K562 (cell line): ENCODE measurements at regions not wholly inside any gene's neighbourhood (a gene's known extent, or its start where the extent isn't known, plus 50 kb on each side); places are given as distances from the start of the nearest gene placed in this dataset.

ENCODE experiments used
- ATAC-seq: fragments of 200-7000 bp; cut with Tn5 transposase; 3 replicates; pipeline ENCODE4 v1.9.1; 2020; ENCODE audit warnings: moderate library complexity
- BruUV-seq: library from RNA; stranded (reverse); fragments of 400-500 nt; replicated peaks from 2 replicates; lab custom pipeline; 2021; lab: Mats Ljungman, UMichigan
- CTCF ChIA-PET: fragments of 300-600 bp; formaldehyde crosslinking; extraction: SDS; loops from one replicate; lab custom pipeline; 2021; ENCODE audit warnings: low intra/inter-chr PET ratio; lab: Yijun Ruan, JAX
- POLR2A ChIA-PET: fragments of 300-600, 350-650 bp; sonication (Branson Sonifier 250); formaldehyde crosslinking; extraction: SDS; loops from one replicate; lab custom pipeline; 2021; ENCODE audit warnings: antibody characterized with exemption, inconsistent platforms; lab: Yijun Ruan, JAX
- DNase-seq, 4 experiments: peaks; one replicate each; pipeline versions ENCODE4 v3.0.0 to v3.0.0-alpha.2; 2011 to 2018; ENCODE audit warnings: low spot score in 3 of 4, mixed read lengths in 3 of 4; ENCODE audit errors: extremely low read depth in 1 of 4
- FAIRE-seq: peaks from 2 replicates; lab custom pipeline; 2011; peaks lifted over from hg19 to GRCh38; lab: Jason Lieb, UNC
- H2AFZ ChIP-seq: 2 replicates; pipeline ENCODE4 v1.6.0; 2011; ENCODE audit warnings: low read depth, low read length, control low read depth, inconsistent platforms
- H3K27ac ChIP-seq: fragments of 200-600 bp; 3 replicates; pipeline ENCODE4 v1.8.0; 2011; ENCODE audit warnings: low read depth, mild to moderate bottlenecking, control low read depth, inconsistent platforms, low read length, moderate library complexity, mixed read lengths; ENCODE audit errors: extremely low read depth
- H3K27me3 ChIP-seq, 2 experiments: fragments of 300-600 bp in 1 of 2; 2 replicates in 1 of 2; 3 replicates in 1 of 2; pipeline versions ENCODE4 v1.6.0 to v1.8.0; 2011; ENCODE audit warnings: inconsistent platforms in 2 of 2, low read length in 2 of 2, mild to moderate bottlenecking in 1 of 2, mixed read lengths in 1 of 2, moderate library complexity in 1 of 2; ENCODE audit not compliant: control insufficient read depth in 2 of 2, insufficient read depth in 2 of 2
- H3K36me3 ChIP-seq: fragments of 300-600 bp; 3 replicates; pipeline ENCODE4 v1.8.0; 2011; ENCODE audit warnings: mild to moderate bottlenecking, low read length, inconsistent platforms; ENCODE audit not compliant: control insufficient read depth, insufficient read depth
- H3K4me1 ChIP-seq, 2 experiments: fragments of 200-600 bp in 1 of 2; replicated peaks in 1 of 2; 2 replicates in 1 of 2; 3 replicates in 1 of 2; pipeline versions ENCODE4 v1.5.1 to v1.8.0; 2011; ENCODE audit warnings: inconsistent platforms in 2 of 2, low read length in 2 of 2, mild to moderate bottlenecking in 1 of 2, mixed read lengths in 1 of 2, moderate library complexity in 1 of 2; ENCODE audit not compliant: control insufficient read depth in 2 of 2, insufficient read depth in 2 of 2
- H3K4me2 ChIP-seq: 2 replicates; pipeline ENCODE4 v1.6.1; 2011; ENCODE audit warnings: low read length, control low read depth, inconsistent platforms, mixed read lengths; ENCODE audit not compliant: insufficient read depth
- H3K4me3 ChIP-seq: fragments of 200-600 bp; sonication (generic), shearing (Covaris generic); 2 replicates; pipeline ENCODE4 v1.5.1; 2016; ENCODE audit warnings: control low read depth, inconsistent platforms
- H3K79me2 ChIP-seq: fragments of 200-600 bp; 3 replicates; pipeline ENCODE4 v1.8.0; 2011; ENCODE audit warnings: low read length, inconsistent platforms; ENCODE audit not compliant: control insufficient read depth, insufficient read depth
- H3K9ac ChIP-seq, 2 experiments: 2 replicates each; pipeline versions ENCODE4 v1.6.0 to v1.6.1; 2011; ENCODE audit warnings: low read depth in 2 of 2, low read length in 2 of 2, control low read depth in 1 of 2, inconsistent platforms in 1 of 2, mild to moderate bottlenecking in 1 of 2, mixed read lengths in 1 of 2; ENCODE audit not compliant: insufficient read depth in 1 of 2
- H3K9me1 ChIP-seq: one replicate; pipeline ENCODE4 v1.6.0; 2011; ENCODE audit warnings: inconsistent platforms, mild to moderate bottlenecking, low read length, moderate library complexity; ENCODE audit not compliant: control insufficient read depth, insufficient read depth
- H3K9me3 ChIP-seq: replicated peaks from 2 replicates; pipeline ENCODE4 v1.5.1; 2011; ENCODE audit warnings: low read depth, low read length, inconsistent platforms; ENCODE audit not compliant: control insufficient read depth, insufficient read depth
- H4K20me1 ChIP-seq: replicated peaks from 2 replicates; pipeline ENCODE4 v1.6.1; 2011; ENCODE audit warnings: low read length, inconsistent platforms, mixed read lengths; ENCODE audit not compliant: control insufficient read depth, insufficient read depth
- ARNT ChIP-seq, 2 experiments: fragments of 450-650 bp; IDR thresholded peaks; 2 replicates each; pipeline ENCODE4 v1.6.1; 2016; ENCODE audit warnings: mild to moderate bottlenecking in 1 of 2
- ESRRB ChIP-seq: fragments of 250-450 bp; sonication (Bioruptor Pico); IDR thresholded peaks from 2 replicates; pipeline ENCODE4 v1.5.0; 2020; ENCODE audit warnings: mild to moderate bottlenecking, moderate library complexity, borderline replicate concordance
- KDM2B ChIP-seq: fragments of 250-450 bp; sonication (Bioruptor Pico); IDR thresholded peaks from 2 replicates; pipeline ENCODE4 v1.8.0; 2021; ENCODE audit warnings: mild to moderate bottlenecking, moderate library complexity
- MTF1 ChIP-seq: fragments of 250-450 bp; sonication (Bioruptor Pico); IDR thresholded peaks from 2 replicates; pipeline ENCODE4 v1.9.0; 2021; ENCODE audit warnings: moderate library complexity, mild to moderate bottlenecking, inconsistent platforms, borderline replicate concordance
- NFIX ChIP-seq: fragments of 250-450 bp; sonication (Bioruptor Pico); IDR thresholded peaks from 2 replicates; pipeline ENCODE4 v1.4.0; 2020; ENCODE audit warnings: low read depth, mild to moderate bottlenecking, moderate library complexity
- OTX1 ChIP-seq: fragments of 450-650 bp; formaldehyde crosslinking; IDR thresholded peaks from 2 replicates; pipeline ENCODE4 v1.4.0; 2022; ENCODE audit warnings: mild to moderate bottlenecking
- RBM34 ChIP-seq: fragments of 200-400 bp; formaldehyde crosslinking; IDR thresholded peaks from 2 replicates; pipeline ENCODE4 v1.6.1; 2018; ENCODE audit warnings: low read length, borderline replicate concordance; ENCODE audit not compliant: insufficient read depth
- RBM39 ChIP-seq: fragments of 200-400 bp; formaldehyde crosslinking; optimal IDR thresholded peaks from 2 replicates; pipeline ENCODE3; 2018; ENCODE audit warnings: low read depth, low read length
- SMARCA4 ChIP-seq: fragments of 450-650 bp; IDR thresholded peaks from 2 replicates; pipeline ENCODE4 v1.6.1; 2016
- SRSF7 ChIP-seq: fragments of 200-400 bp; formaldehyde crosslinking; optimal IDR thresholded peaks from 2 replicates; pipeline ENCODE3; 2017; ENCODE audit warnings: mild to moderate bottlenecking, low read depth, low read length
- TAF15 ChIP-seq: fragments of 200-400 bp; formaldehyde crosslinking; IDR thresholded peaks from 2 replicates; pipeline ENCODE4 v1.6.1; 2017; ENCODE audit warnings: mild to moderate bottlenecking, low read depth, low read length, moderate library complexity
- TSC22D4 ChIP-seq: fragments of 450-650 bp; IDR thresholded peaks from 2 replicates; pipeline ENCODE4 v1.6.1; 2016; ENCODE audit warnings: missing genetic modification characterization, missing biosample characterization, control low read depth
- ZFP36 ChIP-seq: fragments of 150-350 bp; IDR thresholded peaks from 2 replicates; pipeline ENCODE4 v1.6.1; 2018; ENCODE audit warnings: low read length, low read depth; ENCODE audit not compliant: partially characterized antibody
- ZNF224 ChIP-seq: sonication (generic); formaldehyde crosslinking; IDR thresholded peaks from 2 replicates; pipeline ENCODE4 v1.8.0; 2022; ENCODE audit warnings: mild to moderate bottlenecking, missing genetic modification reagents
- ZNF274 ChIP-seq: IDR thresholded peaks from 2 replicates; pipeline ENCODE4 v1.6.1; 2011; ENCODE audit warnings: low read depth, mild to moderate bottlenecking, low read length, moderate library complexity, borderline replicate concordance
- ZNF436 ChIP-seq: fragments of 250-450, 450-650 bp; sonication (Bioruptor Pico); formaldehyde crosslinking; IDR thresholded peaks from 2 replicates; pipeline ENCODE4 v1.7.0; 2020; ENCODE audit warnings: mild to moderate bottlenecking
- ZNF551 ChIP-seq: fragments of 250-450 bp; sonication (Bioruptor Pico); IDR thresholded peaks from 2 replicates; pipeline ENCODE4 v1.5.0; 2021; ENCODE audit warnings: mild to moderate bottlenecking, moderate library complexity
- ZNF586 ChIP-seq: fragments of 450-650 bp; formaldehyde crosslinking; conservative IDR thresholded peaks from 2 replicates; pipeline ENCODE4 v1.4.0; 2020; ENCODE audit warnings: mild to moderate bottlenecking, moderate library complexity
- ZNF707 ChIP-seq: fragments of 250-450 bp; sonication (Bioruptor Pico); conservative IDR thresholded peaks from 2 replicates; pipeline ENCODE4 v1.8.0; 2022; ENCODE audit warnings: inconsistent platforms, mild to moderate bottlenecking, moderate library complexity
- WGBS: fragments of 100-300 bp; shearing (Covaris generic); methylation state at CpG from one replicate; pipeline ENCODE4 v1.1.6; 2016; ENCODE audit warnings: low coverage, mixed read lengths; ENCODE audit not compliant: insufficient coverage; ENCODE audit errors: missing lambda C conversion rate; 5-methylcytosine and 5-hydroxymethylcytosine counted together
- in situ Hi-C: fragments of 300-500 bp; cut with MboI; formaldehyde crosslinking; loops from 4 replicates; pipeline ENCODE4 v1.15.0; 2018; ENCODE audit warnings: inconsistent platforms, mixed read lengths
- intact Hi-C: fragments of 100-400 bp; cut with micrococcal nuclease; formaldehyde crosslinking; loops from 2 replicates; pipeline ENCODE4 v1.14.2; 2022
- TF ChIP-seq, protein P1 (sequence below), 2 experiments: IDR thresholded peaks; 2 replicates each; pipeline ENCODE4 v1.6.1; 2011; ENCODE audit warnings: borderline replicate concordance in 1 of 2, control low read depth in 1 of 2, low read depth in 1 of 2, low read length in 1 of 2, mild to moderate bottlenecking in 1 of 2, mixed read lengths in 1 of 2, moderate library complexity in 1 of 2; ENCODE audit not compliant: insufficient read depth in 1 of 2, insufficient read length in 1 of 2, poor library complexity in 1 of 2, severe bottlenecking in 1 of 2; ENCODE audit errors: extremely low read depth in 1 of 2

GRCh38 chr4:33831442-33832066 is 2412.8 kb downstream of the ARAP2 start:
- no peaks in the 10 kb centered on the region for H4K20me1 ChIP-seq
- no peaks in the 10 kb centered on the region for H3K9me1 ChIP-seq
- intact Hi-C loops: no loop called here
- no peak overlapping the region for H3K4me2 ChIP-seq
- no peak overlapping the region for H2AFZ ChIP-seq
- ATAC-seq: no peak
- no peak overlapping the region for H3K27ac ChIP-seq
- ChIA-PET POLR2A (no interaction called here), CTCF (no interaction called here)
- H3K27me3 ChIP-seq: no peaks in the 10 kb centered on the region
- in situ Hi-C loops: no loop called here
- H3K4me1 ChIP-seq: no peaks in the 10 kb centered on the region
- H3K36me3 ChIP-seq: no peaks in the 10 kb centered on the region
- H3K9ac ChIP-seq: no peak overlapping the region
- WGBS: 6% methylated on average over 3 of the region's 3 CpGs
- H3K79me2 ChIP-seq: no peaks in the 10 kb centered on the region
- no peak for DNase-seq
- no peak for FAIRE-seq
- H3K9me3 ChIP-seq: no peaks in the 10 kb centered on the region; the same call in 1 of the 2 replicates
- no TSS peak for BruUV-seq
- no peak for TF ChIP-seq ZNF586 (CRISPR knock-in tag)
- no peak for TF ChIP-seq SMARCA4
- no peak for TF ChIP-seq ZNF707 (CRISPR knock-in tag)
- TF ChIP-seq RBM39: no peak
- TF ChIP-seq ARNT (IDR thresholded peaks at IDR 0.05): no peak
- TF ChIP-seq ZNF436 (CRISPR knock-in tag): no peak
- TF ChIP-seq TSC22D4: no peak
- no peak for TF ChIP-seq ZNF224 (CRISPR knock-in tag)
- no peak for TF ChIP-seq SRSF7
- TF ChIP-seq ZNF551: no peak
- TF ChIP-seq TAF15: no peak
- TF ChIP-seq, protein P1, sequence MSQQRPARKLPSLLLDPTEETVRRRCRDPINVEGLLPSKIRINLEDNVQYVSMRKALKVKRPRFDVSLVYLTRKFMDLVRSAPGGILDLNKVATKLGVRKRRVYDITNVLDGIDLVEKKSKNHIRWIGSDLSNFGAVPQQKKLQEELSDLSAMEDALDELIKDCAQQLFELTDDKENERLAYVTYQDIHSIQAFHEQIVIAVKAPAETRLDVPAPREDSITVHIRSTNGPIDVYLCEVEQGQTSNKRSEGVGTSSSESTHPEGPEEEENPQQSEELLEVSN (IDR thresholded peaks at IDR 0.05; ENCODE audit: borderline replicate concordance in 1 of 2, extremely low read depth in 1 of 2, insufficient read depth in 1 of 2, insufficient read length in 1 of 2, low read depth in 1 of 2, low read length in 1 of 2, poor library complexity in 1 of 2, severe bottlenecking in 1 of 2): no peak
- TF ChIP-seq OTX1: no peak
- no peak for TF ChIP-seq ZFP36
- no peak for TF ChIP-seq RBM34
- no peak for TF ChIP-seq MTF1 (CRISPR knock-in tag)
- TF ChIP-seq ZNF274: no peak
- no peak for TF ChIP-seq ESRRB (CRISPR knock-in tag)
- TF ChIP-seq KDM2B (CRISPR knock-in tag): no peak
- TF ChIP-seq NFIX (CRISPR knock-in tag): no peak
- H3K4me3 ChIP-seq: no peak overlapping the region
